ENCODE measurements at regions not wholly inside any gene's neighbourhood (a gene's known extent, or its start where the extent isn't known, plus 50 kb on each side); places are given as distances from the start of the nearest gene placed in this dataset.

DNA sequence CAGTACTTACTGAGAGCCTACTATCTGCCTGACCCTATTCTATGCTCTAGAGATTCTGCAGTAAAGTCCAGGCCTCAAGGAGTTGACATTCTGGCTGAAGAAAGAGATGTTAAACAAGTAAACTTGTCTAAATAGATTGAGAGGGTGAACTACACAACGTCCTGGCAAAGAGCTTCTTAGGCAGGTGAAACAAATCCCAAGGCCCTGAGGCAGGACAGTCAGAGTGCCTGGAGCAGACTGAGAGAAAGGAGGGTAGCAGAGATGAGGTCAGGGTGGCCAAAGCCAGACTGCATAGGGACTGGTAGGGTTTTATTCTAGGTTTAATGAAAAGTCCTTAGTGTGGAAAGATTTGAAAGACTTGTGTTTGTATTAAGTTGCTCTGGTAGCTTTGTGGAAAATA lies 84.5 kb upstream of the ATP11B start:
- H3K9me3 ChIP-seq: no peaks in the 10 kb centered on the region

DNA sequence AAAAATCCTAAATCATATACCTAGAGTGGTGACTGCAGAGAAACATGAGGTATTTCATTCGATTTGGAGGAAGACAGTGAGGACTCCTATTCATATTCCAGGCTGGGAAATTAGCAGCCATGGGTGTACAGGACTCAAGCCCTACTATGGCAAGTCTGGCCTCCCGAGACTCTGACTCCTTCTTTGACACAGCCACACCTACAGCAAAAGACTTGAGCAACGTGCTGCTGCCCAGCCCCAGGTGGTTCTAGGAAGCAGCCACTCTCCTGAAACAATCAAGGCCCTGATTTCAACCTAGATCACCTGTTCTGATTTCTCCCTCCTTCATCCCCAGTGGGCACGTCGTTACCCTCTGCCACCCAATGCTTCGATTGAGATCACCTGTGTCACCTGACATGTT lies 84.0 kb upstream of the ATP11B start:
- TF ChIP-seq, protein P1, sequence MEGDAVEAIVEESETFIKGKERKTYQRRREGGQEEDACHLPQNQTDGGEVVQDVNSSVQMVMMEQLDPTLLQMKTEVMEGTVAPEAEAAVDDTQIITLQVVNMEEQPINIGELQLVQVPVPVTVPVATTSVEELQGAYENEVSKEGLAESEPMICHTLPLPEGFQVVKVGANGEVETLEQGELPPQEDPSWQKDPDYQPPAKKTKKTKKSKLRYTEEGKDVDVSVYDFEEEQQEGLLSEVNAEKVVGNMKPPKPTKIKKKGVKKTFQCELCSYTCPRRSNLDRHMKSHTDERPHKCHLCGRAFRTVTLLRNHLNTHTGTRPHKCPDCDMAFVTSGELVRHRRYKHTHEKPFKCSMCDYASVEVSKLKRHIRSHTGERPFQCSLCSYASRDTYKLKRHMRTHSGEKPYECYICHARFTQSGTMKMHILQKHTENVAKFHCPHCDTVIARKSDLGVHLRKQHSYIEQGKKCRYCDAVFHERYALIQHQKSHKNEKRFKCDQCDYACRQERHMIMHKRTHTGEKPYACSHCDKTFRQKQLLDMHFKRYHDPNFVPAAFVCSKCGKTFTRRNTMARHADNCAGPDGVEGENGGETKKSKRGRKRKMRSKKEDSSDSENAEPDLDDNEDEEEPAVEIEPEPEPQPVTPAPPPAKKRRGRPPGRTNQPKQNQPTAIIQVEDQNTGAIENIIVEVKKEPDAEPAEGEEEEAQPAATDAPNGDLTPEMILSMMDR (IDR thresholded peaks at IDR 0.05): no peak
- no peak for TF ChIP-seq POLR2A (IDR thresholded peaks at IDR 0.05)
- no peaks in the 10 kb centered on the region for H3K36me3 ChIP-seq (replicated peaks in 1 of 2; ENCODE audit: insufficient read depth in 1 of 2, low read depth in 2 of 2)
- H3K4me1 ChIP-seq: peaks cover 3% of the 10 kb centered on the region
- intact Hi-C loops (cut with DNase I): no loop called here
- H3K27me3 ChIP-seq: no peaks in the 10 kb centered on the region
- H3K27ac ChIP-seq: no peak overlapping the region
- H3K9me3 ChIP-seq: no peaks in the 10 kb centered on the region
- DNase-seq (no peak), ATAC-seq (no peak)
- WGBS, 2 donors: 67 to 77% methylated on average over 6 of the region's 6 CpGs
- no peak overlapping the region for H3K4me3 ChIP-seq

More for the DNA sequence above, 84.5 kb upstream of the ATP11B start:
- DNase-seq (no peak), ATAC-seq (no peak)
- no peak overlapping the region for H3K4me3 ChIP-seq
- intact Hi-C loops (cut with DNase I): no loop called here
- H3K4me1 ChIP-seq: no peaks in the 10 kb centered on the region
- no peak overlapping the region for H3K27ac ChIP-seq
- H3K36me3 ChIP-seq (replicated peaks in 1 of 2; ENCODE audit: insufficient read depth in 1 of 2, low read depth in 2 of 2): no peaks in the 10 kb centered on the region
- TF ChIP-seq, protein P1 (IDR thresholded peaks at IDR 0.05): no peak
- no peak for TF ChIP-seq POLR2A (IDR thresholded peaks at IDR 0.05)
- WGBS, 2 donors: 18 to 27% methylated on average over 1 of the region's 1 CpG
- H3K27me3 ChIP-seq: no peaks in the 10 kb centered on the region

DNA sequence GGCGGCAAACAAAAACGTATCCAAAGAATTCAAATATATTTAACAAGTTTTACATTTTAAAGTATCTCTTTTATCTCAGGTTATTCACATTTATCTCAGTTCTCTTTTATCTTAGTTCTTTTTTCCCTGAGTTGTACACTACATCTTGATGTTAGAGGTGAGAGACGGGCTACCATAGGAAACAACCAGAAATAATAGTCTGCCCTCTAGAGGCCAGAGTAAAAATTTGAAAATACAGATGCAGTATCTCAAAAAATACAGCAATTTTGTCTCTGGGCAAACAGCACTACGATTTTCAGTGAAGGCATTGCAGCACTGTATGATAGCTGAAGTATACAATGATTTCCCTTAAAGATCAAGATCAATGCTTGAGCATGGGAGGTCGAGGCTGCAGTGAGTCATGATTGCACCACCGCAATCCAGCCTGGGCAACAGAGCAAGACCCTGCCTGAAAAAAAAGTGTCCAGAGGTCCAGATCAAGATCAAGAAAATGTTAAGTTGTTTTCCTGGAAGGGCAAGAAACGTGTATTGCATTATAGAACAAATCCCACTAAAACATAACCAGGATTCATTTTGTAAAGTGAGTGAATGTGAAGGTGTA lies 82.6 kb upstream of the ATP11B start:
- TF ChIP-seq POLR2A (IDR thresholded peaks at IDR 0.05): no peak
- TF ChIP-seq, protein P1 (IDR thresholded peaks at IDR 0.05): peak; percentile 28 to 60 (median 52)
- Histone ChIP-seq H3K4me1 (peaks cover 8% of the 10 kb centered on the region), H3K4me3 (no peak overlapping the region), H3K27me3 (no peaks in the 10 kb centered on the region), H3K27ac (no peak overlapping the region), H3K9me3 (no peaks in the 10 kb centered on the region), H3K36me3 (replicated peaks in 1 of 2; ENCODE audit: insufficient read depth in 1 of 2, low read depth in 2 of 2) (no peaks in the 10 kb centered on the region)
- intact Hi-C loops (cut with DNase I): loop anchor here (10.0 kb wide), 1 partner anchor 124 kb away; no protein-coding TSS in a partner anchor
- ATAC-seq (peak; percentile 47), DNase-seq (no peak)
- WGBS, 2 donors: 41% methylated on average over 7 of the region's 7 CpGs

DNA sequence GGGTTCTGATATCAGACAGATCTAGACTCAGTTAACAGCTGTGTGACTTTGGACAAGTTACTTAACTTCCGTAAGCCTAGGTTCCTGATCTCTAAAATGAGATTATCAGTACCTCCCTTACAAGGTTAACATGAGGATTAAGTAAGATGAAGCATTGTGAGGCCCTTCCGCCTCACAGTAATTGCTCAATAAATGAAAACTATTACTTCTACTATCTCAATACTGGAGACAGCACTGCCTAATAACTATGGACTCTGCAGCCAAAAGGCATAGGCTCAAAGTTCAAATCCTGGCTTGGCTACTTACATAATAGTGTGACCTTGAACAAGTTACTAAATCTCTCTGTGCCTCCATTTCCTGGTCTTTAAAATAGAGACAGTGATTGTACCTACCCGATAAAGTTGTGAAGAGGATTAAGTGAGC lies 82.0 kb upstream of the ATP11B start:
- intact Hi-C loops (cut with DNase I): loop anchor here (10.0 kb wide), 1 partner anchor 124 kb away; no protein-coding TSS in a partner anchor
- peaks cover 14% of the 10 kb centered on the region for H3K4me1 ChIP-seq
- no peak overlapping the region for H3K4me3 ChIP-seq
- no peaks in the 10 kb centered on the region for H3K36me3 ChIP-seq (replicated peaks in 1 of 2; ENCODE audit: insufficient read depth in 1 of 2, low read depth in 2 of 2)
- H3K27ac ChIP-seq: no peak overlapping the region
- no peaks in the 10 kb centered on the region for H3K9me3 ChIP-seq
- whole genome bisulfite sequencing, 2 donors: 40 to 47% methylated on average over 3 of the region's 3 CpGs
- TF ChIP-seq, protein P1 (IDR thresholded peaks at IDR 0.05): no peak
- no peak for TF ChIP-seq POLR2A (IDR thresholded peaks at IDR 0.05)
- no peak for DNase-seq
- H3K27me3 ChIP-seq: no peaks in the 10 kb centered on the region
- no peak for ATAC-seq

DNA sequence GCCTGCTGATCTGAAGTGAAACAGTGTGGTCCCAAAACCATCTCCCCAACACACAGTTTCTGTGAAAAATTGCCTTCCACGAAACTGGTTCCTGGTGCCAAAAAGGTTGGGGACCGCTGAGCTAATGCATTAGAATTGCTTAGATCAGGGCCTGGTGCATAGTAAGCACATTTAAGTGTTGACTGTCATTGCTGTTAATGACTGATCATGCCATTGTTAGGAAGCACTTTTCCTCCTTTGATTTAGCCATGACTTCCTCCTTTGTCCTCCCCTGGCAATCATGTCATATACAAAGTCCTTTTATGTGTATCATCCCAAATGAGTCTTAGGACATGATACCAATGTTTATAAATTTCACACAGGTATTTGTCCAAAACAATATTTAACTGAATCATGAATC lies 81.5 kb upstream of the ATP11B start:
- Histone ChIP-seq H3K27ac (no peak overlapping the region), H3K4me1 (peaks cover 19% of the 10 kb centered on the region), H3K36me3 (replicated peaks in 1 of 2; ENCODE audit: insufficient read depth in 1 of 2, low read depth in 2 of 2) (no peaks in the 10 kb centered on the region), H3K4me3 (no peak overlapping the region), H3K9me3 (no peaks in the 10 kb centered on the region), H3K27me3 (no peaks in the 10 kb centered on the region)
- 87 to 95% methylated on average over 2 of the region's 2 CpGs for WGBS, 2 donors
- ATAC-seq (no peak), DNase-seq (no peak)
- intact Hi-C loops (cut with DNase I): loop anchor here (10.0 kb wide), 1 partner anchor 123 kb away; no protein-coding TSS in a partner anchor
- no peak for TF ChIP-seq POLR2A (IDR thresholded peaks at IDR 0.05)
- TF ChIP-seq, protein P1 (IDR thresholded peaks at IDR 0.05): no peak

Data from body of pancreas (tissue), 4 donors.